K562 (cell line): ENCODE measurements at regions not wholly inside any gene's neighbourhood (a gene's known extent, or its start where the extent isn't known, plus 50 kb on each side); places are given as distances from the start of the nearest gene placed in this dataset.

Experiments used
- ATAC-seq: fragments of 200-7000 bp; cut with Tn5 transposase; 3 replicates; pipeline ENCODE4 v1.9.1; 2020; ENCODE audit warnings: moderate library complexity
- BruUV-seq: library from RNA; stranded (reverse); fragments of 400-500 nt; replicated peaks from 2 replicates; lab custom pipeline; 2021; lab: Mats Ljungman, UMichigan
- CTCF ChIA-PET: fragments of 300-600 bp; formaldehyde crosslinking; extraction: SDS; loops from one replicate; lab custom pipeline; 2021; ENCODE audit warnings: low intra/inter-chr PET ratio; lab: Yijun Ruan, JAX
- POLR2A ChIA-PET: fragments of 300-600, 350-650 bp; sonication (Branson Sonifier 250); formaldehyde crosslinking; extraction: SDS; loops from one replicate; lab custom pipeline; 2021; ENCODE audit warnings: antibody characterized with exemption, inconsistent platforms; lab: Yijun Ruan, JAX
- DNase-seq, 4 experiments: peaks; one replicate each; pipeline versions ENCODE4 v3.0.0 to v3.0.0-alpha.2; 2011 to 2018; ENCODE audit warnings: low spot score in 3 of 4, mixed read lengths in 3 of 4; ENCODE audit errors: extremely low read depth in 1 of 4
- FAIRE-seq: peaks from 2 replicates; lab custom pipeline; 2011; peaks lifted over from hg19 to GRCh38; lab: Jason Lieb, UNC
- H2AFZ ChIP-seq: 2 replicates; pipeline ENCODE4 v1.6.0; 2011; ENCODE audit warnings: low read depth, low read length, control low read depth, inconsistent platforms
- H3K27ac ChIP-seq: fragments of 200-600 bp; 3 replicates; pipeline ENCODE4 v1.8.0; 2011; ENCODE audit warnings: low read depth, mild to moderate bottlenecking, control low read depth, inconsistent platforms, low read length, moderate library complexity, mixed read lengths; ENCODE audit errors: extremely low read depth
- H3K27me3 ChIP-seq, 2 experiments: fragments of 300-600 bp in 1 of 2; 2 replicates in 1 of 2; 3 replicates in 1 of 2; pipeline versions ENCODE4 v1.6.0 to v1.8.0; 2011; ENCODE audit warnings: inconsistent platforms in 2 of 2, low read length in 2 of 2, mild to moderate bottlenecking in 1 of 2, mixed read lengths in 1 of 2, moderate library complexity in 1 of 2; ENCODE audit not compliant: control insufficient read depth in 2 of 2, insufficient read depth in 2 of 2
- H3K36me3 ChIP-seq: fragments of 300-600 bp; 3 replicates; pipeline ENCODE4 v1.8.0; 2011; ENCODE audit warnings: mild to moderate bottlenecking, low read length, inconsistent platforms; ENCODE audit not compliant: control insufficient read depth, insufficient read depth
- H3K4me1 ChIP-seq, 2 experiments: fragments of 200-600 bp in 1 of 2; replicated peaks in 1 of 2; 2 replicates in 1 of 2; 3 replicates in 1 of 2; pipeline versions ENCODE4 v1.5.1 to v1.8.0; 2011; ENCODE audit warnings: inconsistent platforms in 2 of 2, low read length in 2 of 2, mild to moderate bottlenecking in 1 of 2, mixed read lengths in 1 of 2, moderate library complexity in 1 of 2; ENCODE audit not compliant: control insufficient read depth in 2 of 2, insufficient read depth in 2 of 2
- H3K4me2 ChIP-seq: 2 replicates; pipeline ENCODE4 v1.6.1; 2011; ENCODE audit warnings: low read length, control low read depth, inconsistent platforms, mixed read lengths; ENCODE audit not compliant: insufficient read depth
- H3K4me3 ChIP-seq: fragments of 200-600 bp; sonication (generic), shearing (Covaris generic); 2 replicates; pipeline ENCODE4 v1.5.1; 2016; ENCODE audit warnings: control low read depth, inconsistent platforms
- H3K79me2 ChIP-seq: fragments of 200-600 bp; 3 replicates; pipeline ENCODE4 v1.8.0; 2011; ENCODE audit warnings: low read length, inconsistent platforms; ENCODE audit not compliant: control insufficient read depth, insufficient read depth
- H3K9ac ChIP-seq, 2 experiments: 2 replicates each; pipeline versions ENCODE4 v1.6.0 to v1.6.1; 2011; ENCODE audit warnings: low read depth in 2 of 2, low read length in 2 of 2, control low read depth in 1 of 2, inconsistent platforms in 1 of 2, mild to moderate bottlenecking in 1 of 2, mixed read lengths in 1 of 2; ENCODE audit not compliant: insufficient read depth in 1 of 2
- H3K9me1 ChIP-seq: one replicate; pipeline ENCODE4 v1.6.0; 2011; ENCODE audit warnings: inconsistent platforms, mild to moderate bottlenecking, low read length, moderate library complexity; ENCODE audit not compliant: control insufficient read depth, insufficient read depth
- H3K9me3 ChIP-seq: replicated peaks from 2 replicates; pipeline ENCODE4 v1.5.1; 2011; ENCODE audit warnings: low read depth, low read length, inconsistent platforms; ENCODE audit not compliant: control insufficient read depth, insufficient read depth
- H4K20me1 ChIP-seq: replicated peaks from 2 replicates; pipeline ENCODE4 v1.6.1; 2011; ENCODE audit warnings: low read length, inconsistent platforms, mixed read lengths; ENCODE audit not compliant: control insufficient read depth, insufficient read depth
- ESRRA ChIP-seq: fragments of 450-650 bp; IDR thresholded peaks from 2 replicates; pipeline ENCODE4 v1.6.1; 2014; ENCODE audit warnings: low read depth, mild to moderate bottlenecking, moderate library complexity, borderline replicate concordance
- IRF1 ChIP-seq: sonication (generic); formaldehyde crosslinking; IDR thresholded peaks from 2 replicates; pipeline ENCODE4 v1.8.0; 2022; ENCODE audit warnings: missing genetic modification reagents, mild to moderate bottlenecking, borderline replicate concordance
- MAX ChIP-seq: sonication (generic); formaldehyde crosslinking; IDR thresholded peaks from 2 replicates; pipeline ENCODE4 v1.9.0; 2022; ENCODE audit warnings: mild to moderate bottlenecking, missing genetic modification reagents
- MBD1 ChIP-seq: fragments of 250-450 bp; sonication (Bioruptor Pico); IDR thresholded peaks from 2 replicates; pipeline ENCODE4 v1.8.0; 2022; ENCODE audit warnings: inconsistent platforms
- SMAD4 ChIP-seq: fragments of 250-450 bp; sonication (Bioruptor Pico); conservative IDR thresholded peaks from 2 replicates; pipeline ENCODE4 v1.8.0; 2021; ENCODE audit warnings: inconsistent platforms, mild to moderate bottlenecking, moderate library complexity
- ZC3H11A ChIP-seq: IDR thresholded peaks from 2 replicates; pipeline ENCODE4 v1.6.1; 2012; ENCODE audit warnings: low read depth, low read length, improper control_type of control experiment
- ZNF217 ChIP-seq: sonication (generic); formaldehyde crosslinking; IDR thresholded peaks from 2 replicates; pipeline ENCODE4 v1.8.0; 2022; ENCODE audit warnings: mild to moderate bottlenecking, missing genetic modification reagents
- ZNF707 ChIP-seq: fragments of 250-450 bp; sonication (Bioruptor Pico); conservative IDR thresholded peaks from 2 replicates; pipeline ENCODE4 v1.8.0; 2022; ENCODE audit warnings: inconsistent platforms, mild to moderate bottlenecking, moderate library complexity
- ZNF764 ChIP-seq: fragments of 250-450 bp; sonication (Bioruptor Pico); IDR thresholded peaks from 2 replicates; pipeline ENCODE4 v1.4.0; 2020; ENCODE audit warnings: low read depth, mild to moderate bottlenecking, moderate library complexity
- ZNF77 ChIP-seq: fragments of 250-450 bp; sonication (Bioruptor Pico); IDR thresholded peaks from 2 replicates; pipeline ENCODE4 v1.5.0; 2020
- WGBS: fragments of 100-300 bp; shearing (Covaris generic); methylation state at CpG from one replicate; pipeline ENCODE4 v1.1.6; 2016; ENCODE audit warnings: low coverage, mixed read lengths; ENCODE audit not compliant: insufficient coverage; ENCODE audit errors: missing lambda C conversion rate; 5-methylcytosine and 5-hydroxymethylcytosine counted together
- in situ Hi-C: fragments of 300-500 bp; cut with MboI; formaldehyde crosslinking; loops from 4 replicates; pipeline ENCODE4 v1.15.0; 2018; ENCODE audit warnings: inconsistent platforms, mixed read lengths
- intact Hi-C: fragments of 100-400 bp; cut with micrococcal nuclease; formaldehyde crosslinking; loops from 2 replicates; pipeline ENCODE4 v1.14.2; 2022

DNA sequence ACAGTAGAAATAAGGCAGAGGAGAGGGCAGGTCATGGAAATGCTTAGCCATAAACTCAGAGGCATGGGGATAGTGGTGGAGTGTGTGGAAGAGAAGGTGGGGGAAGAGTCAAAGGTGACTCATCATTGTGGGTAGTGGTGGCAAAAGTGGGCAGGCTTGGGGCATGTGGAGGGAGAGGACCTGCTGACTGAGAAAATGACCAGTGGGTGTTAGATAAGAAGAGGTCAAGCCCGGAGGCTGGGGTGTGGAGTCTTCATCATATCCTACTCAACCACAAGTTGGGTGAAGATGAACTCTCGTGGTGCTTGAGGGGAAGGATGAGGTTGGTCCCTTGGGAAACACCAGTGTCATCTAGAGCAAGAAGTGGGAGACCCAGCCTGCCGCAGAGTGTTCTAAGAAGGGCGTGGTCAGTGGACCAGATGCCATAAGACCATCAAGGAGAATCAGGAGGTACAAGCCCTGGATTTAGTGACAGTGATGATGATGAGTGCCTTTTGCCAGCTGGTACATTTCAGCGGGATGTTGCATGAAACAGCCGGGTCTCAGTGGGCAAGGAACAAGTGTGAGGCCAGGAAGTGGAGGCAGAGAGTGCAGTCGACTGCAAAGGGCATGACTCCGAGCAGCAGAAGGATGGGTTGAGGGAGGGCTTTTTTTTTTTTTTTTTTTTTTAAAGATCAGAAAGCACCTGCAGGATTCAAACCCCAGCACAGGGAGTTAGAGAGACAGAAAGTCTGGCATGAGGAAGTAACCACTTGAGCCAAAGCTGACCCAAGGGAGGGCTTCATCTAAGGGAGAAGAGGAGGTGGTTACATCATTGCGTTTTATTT is 122.6 kb upstream of the SPRED2 start:
- 20% methylated on average over 9 of the region's 9 CpGs for WGBS
- H3K4me2 ChIP-seq: no peak overlapping the region
- TF ChIP-seq ZNF764 (CRISPR knock-in tag) (no peak), ZNF707 (no peak), IRF1 (no peak), ZNF217 (CRISPR knock-in tag) (no peak), ESRRA (no peak), ZNF77 (no peak), MAX (no peak), SMAD4 (no peak), ZC3H11A (no peak), MBD1 (CRISPR knock-in tag) (no peak)

More for the DNA sequence above, 122.6 kb upstream of the SPRED2 start:
- FAIRE-seq (peak; percentile 48), ATAC-seq (no peak), DNase-seq (peak in 3 of 4 experiments; percentile 23 to 50 (median 30))
- Histone ChIP-seq H3K4me1 (peaks cover 11 to 14% of the 10 kb centered on the region in 2 experiments; a peak in 4 of 5 replicates), H3K79me2 (no peaks in the 10 kb centered on the region), H3K27ac (no peak overlapping the region), H3K27me3 (no peaks in the 10 kb centered on the region), H3K9me3 (no peaks in the 10 kb centered on the region), H2AFZ (no peak overlapping the region), H3K9me1 (no peaks in the 10 kb centered on the region), H3K4me3 (no peak overlapping the region), H3K9ac (no peak overlapping the region), H3K36me3 (no peaks in the 10 kb centered on the region), H4K20me1 (no peaks in the 10 kb centered on the region)
- CTCF ChIA-PET: interaction anchor here (0.7 kb wide), 1 partner anchor 310 kb away, joined by 4 read pairs; no protein-coding TSS in a partner anchor
- in situ Hi-C loops: no loop called here
- intact Hi-C loops: loop anchor here (5.0 kb wide), 1 partner anchor 493 kb away; no protein-coding TSS in a partner anchor
- BruUV-seq: no TSS peak
- POLR2A ChIA-PET: interaction anchor here (0.6 to 0.8 kb wide), 2 partner anchors 27 to 497 kb away, joined by 3 read pairs; no protein-coding TSS in a partner anchor
